ENCODE measurements at regions not wholly inside any gene's neighbourhood (a gene's known extent, or its start where the extent isn't known, plus 50 kb on each side); places are given as distances from the start of the nearest gene placed in this dataset.

DNA sequence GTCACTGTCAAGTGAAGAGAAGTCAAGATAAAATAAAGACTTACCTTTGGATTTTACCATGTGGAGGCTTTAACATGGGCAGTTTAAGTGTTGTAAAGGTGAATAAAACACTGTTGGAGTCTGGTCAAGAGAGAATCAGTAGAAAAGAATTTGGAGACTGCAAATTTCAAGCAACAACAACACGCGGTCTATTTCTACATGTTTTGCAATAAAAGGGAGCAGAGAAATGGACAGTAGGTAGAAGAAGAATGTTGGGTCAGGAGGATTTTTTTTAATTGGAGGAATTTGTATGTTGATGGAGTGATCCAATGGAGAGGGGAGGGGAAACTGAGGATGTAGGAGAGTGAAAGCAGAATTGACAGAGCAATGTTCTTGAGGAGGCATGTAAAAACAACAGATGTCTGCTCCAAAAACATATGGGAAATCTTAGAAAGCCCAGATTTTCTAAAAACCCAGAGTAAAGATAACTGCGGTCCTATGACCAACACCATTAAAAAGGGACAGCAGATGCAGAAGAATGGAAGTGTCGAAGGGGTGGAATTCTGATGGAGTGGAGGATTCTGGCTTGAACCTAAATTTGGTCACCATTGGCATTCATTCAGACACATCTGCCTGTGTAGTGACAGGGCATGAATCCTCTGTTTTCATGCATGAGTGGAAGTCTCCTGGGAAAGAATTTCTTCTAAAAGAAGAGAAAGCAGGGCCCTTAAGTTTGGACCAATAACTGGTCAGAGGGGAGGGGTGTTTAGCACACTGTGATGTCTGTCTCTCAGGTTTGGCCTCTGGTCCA, 68.0 kb upstream of the OSBPL8 start:
- TF ChIP-seq, protein P1, sequence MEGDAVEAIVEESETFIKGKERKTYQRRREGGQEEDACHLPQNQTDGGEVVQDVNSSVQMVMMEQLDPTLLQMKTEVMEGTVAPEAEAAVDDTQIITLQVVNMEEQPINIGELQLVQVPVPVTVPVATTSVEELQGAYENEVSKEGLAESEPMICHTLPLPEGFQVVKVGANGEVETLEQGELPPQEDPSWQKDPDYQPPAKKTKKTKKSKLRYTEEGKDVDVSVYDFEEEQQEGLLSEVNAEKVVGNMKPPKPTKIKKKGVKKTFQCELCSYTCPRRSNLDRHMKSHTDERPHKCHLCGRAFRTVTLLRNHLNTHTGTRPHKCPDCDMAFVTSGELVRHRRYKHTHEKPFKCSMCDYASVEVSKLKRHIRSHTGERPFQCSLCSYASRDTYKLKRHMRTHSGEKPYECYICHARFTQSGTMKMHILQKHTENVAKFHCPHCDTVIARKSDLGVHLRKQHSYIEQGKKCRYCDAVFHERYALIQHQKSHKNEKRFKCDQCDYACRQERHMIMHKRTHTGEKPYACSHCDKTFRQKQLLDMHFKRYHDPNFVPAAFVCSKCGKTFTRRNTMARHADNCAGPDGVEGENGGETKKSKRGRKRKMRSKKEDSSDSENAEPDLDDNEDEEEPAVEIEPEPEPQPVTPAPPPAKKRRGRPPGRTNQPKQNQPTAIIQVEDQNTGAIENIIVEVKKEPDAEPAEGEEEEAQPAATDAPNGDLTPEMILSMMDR (conservative IDR thresholded peaks at IDR 0.05 in 1 of 2, IDR thresholded peaks at IDR 0.05 in 1 of 2; ENCODE audit: low read depth in 1 of 2, low read length in 2 of 2) = no peak
- no peak for TF ChIP-seq EZH2 (IDR thresholded peaks at IDR 0.05; ENCODE audit: low read length, missing control alignments)
